Astrocyte (in vitro differentiated cells and primary cell): ENCODE measurements at regions not wholly inside any gene's neighbourhood (a gene's known extent, or its start where the extent isn't known, plus 50 kb on each side); places are given as distances from the start of the nearest gene placed in this dataset.
"Not testable (repeated sequence)": the region's sequence is repeated elsewhere in the genome, so short reads cannot be mapped to it uniquely, and the experiment has no call there.

Experiments
- DNase-seq: peaks from one replicate; pipeline ENCODE4 v3.0.0-alpha.2; 2010; ENCODE audit warnings: low read depth
- FAIRE-seq: peaks from 2 replicates; lab custom pipeline; 2011; peaks lifted over from hg19 to GRCh38; lab: Jason Lieb, UNC
- H2AFZ ChIP-seq: 2 replicates; pipeline ENCODE4 v1.6.0; 2012; ENCODE audit warnings: low read depth, low read length, inconsistent platforms
- H3K27ac ChIP-seq: 2 replicates; pipeline ENCODE4 v1.5.1; 2011; ENCODE audit warnings: low read depth, low read length, inconsistent platforms
- H3K27me3 ChIP-seq: 2 replicates; pipeline ENCODE4 v1.6.0; 2011; ENCODE audit warnings: low read length, inconsistent platforms; ENCODE audit not compliant: insufficient read depth
- H3K36me3 ChIP-seq: 2 replicates; pipeline ENCODE4 v1.5.1; 2011; ENCODE audit warnings: low read length, inconsistent platforms; ENCODE audit not compliant: insufficient read depth
- H3K4me1 ChIP-seq: 2 replicates; pipeline ENCODE4 v1.5.1; 2011; ENCODE audit warnings: low read length, inconsistent platforms; ENCODE audit not compliant: insufficient read depth
- H3K4me2 ChIP-seq: 2 replicates; pipeline ENCODE4 v1.6.0; 2012; ENCODE audit warnings: low read length, inconsistent platforms
- H3K4me3 ChIP-seq: 2 replicates; pipeline ENCODE4 v1.5.1; 2011; ENCODE audit warnings: low read depth, mild to moderate bottlenecking, low read length, inconsistent platforms; ENCODE audit not compliant: insufficient read depth
- H3K79me2 ChIP-seq: 2 replicates; pipeline ENCODE4 v1.6.0; 2012; ENCODE audit warnings: mild to moderate bottlenecking, low read length, inconsistent platforms; ENCODE audit not compliant: insufficient read depth
- H3K9ac ChIP-seq: 2 replicates; pipeline ENCODE4 v1.6.0; 2012; ENCODE audit warnings: mild to moderate bottlenecking, low read length, inconsistent platforms
- H3K9me3 ChIP-seq: 2 replicates; pipeline ENCODE4 v1.5.1; 2012; ENCODE audit warnings: low read depth, mild to moderate bottlenecking, low read length, inconsistent platforms; ENCODE audit not compliant: insufficient read depth
- H4K20me1 ChIP-seq: 2 replicates; pipeline ENCODE4 v1.6.0; 2012; ENCODE audit warnings: low read length, inconsistent platforms; ENCODE audit not compliant: insufficient read depth
- H3K27ac Mint-ChIP-seq: one replicate; pipeline ENCODE4 v1.8.0; 2021; ENCODE audit warnings: mild to moderate bottlenecking, mixed read lengths; ENCODE audit not compliant: unreplicated experiment
- H3K27me3 Mint-ChIP-seq: one replicate; pipeline ENCODE4 v1.8.0; 2021; ENCODE audit warnings: low read depth, mixed read lengths; ENCODE audit not compliant: unreplicated experiment
- H3K36me3 Mint-ChIP-seq: one replicate; pipeline ENCODE4 v1.8.0; 2021; ENCODE audit warnings: low read depth, mixed read lengths; ENCODE audit not compliant: unreplicated experiment
- H3K4me1 Mint-ChIP-seq: one replicate; pipeline ENCODE4 v1.8.0; 2021; ENCODE audit warnings: low read depth, mixed read lengths; ENCODE audit not compliant: unreplicated experiment
- H3K4me3 Mint-ChIP-seq: one replicate; pipeline ENCODE4 v1.8.0; 2021; ENCODE audit warnings: mild to moderate bottlenecking, moderate library complexity, mixed read lengths; ENCODE audit not compliant: unreplicated experiment
- H3K9me3 Mint-ChIP-seq: one replicate; pipeline ENCODE4 v1.8.0; 2021; ENCODE audit warnings: mild to moderate bottlenecking, mixed read lengths; ENCODE audit not compliant: unreplicated experiment
- CTCF ChIP-seq: IDR thresholded peaks from 2 replicates; pipeline ENCODE4 v1.5.1; 2011; ENCODE audit warnings: low read depth, mild to moderate bottlenecking, inconsistent platforms, low read length, moderate library complexity; ENCODE audit not compliant: insufficient read depth
- EZH2 ChIP-seq: IDR thresholded peaks from 2 replicates; pipeline ENCODE4 v1.6.1; 2012; ENCODE audit warnings: mild to moderate bottlenecking, low read length, inconsistent platforms; ENCODE audit not compliant: insufficient read depth

DNA sequence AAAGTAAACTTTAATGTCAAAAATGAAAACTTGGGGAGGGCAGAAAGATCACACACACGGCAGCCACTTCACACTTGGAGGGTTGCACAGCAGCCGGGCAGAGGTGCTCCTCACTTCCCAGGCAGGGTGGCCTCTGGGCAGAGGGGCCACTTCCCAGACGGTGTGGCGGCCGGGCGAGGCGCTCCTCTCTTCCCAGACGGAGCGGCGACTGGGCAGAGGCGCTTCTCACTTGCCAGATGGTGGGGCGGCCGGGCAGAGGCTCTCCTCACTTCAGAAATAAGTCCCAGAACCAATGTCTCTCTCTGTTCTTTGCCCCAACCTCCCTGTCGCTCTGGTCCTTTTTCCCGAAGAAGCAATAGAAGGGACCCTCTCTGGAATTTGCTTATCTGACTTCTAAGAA, 65.7 kb upstream of the LRPPRC start:
- H3K27ac Mint-ChIP-seq, result no peak overlapping the region
- Histone ChIP-seq H3K27ac (no peak overlapping the region), H3K4me1 (no peaks in the 10 kb centered on the region), H2AFZ (no peak overlapping the region), H4K20me1 (no peaks in the 10 kb centered on the region), H3K36me3 (no peaks in the 10 kb centered on the region), H3K27me3 (no peaks in the 10 kb centered on the region), H3K4me3 (no peak overlapping the region), H3K9me3 (no peaks in the 10 kb centered on the region), H3K79me2 (no peaks in the 10 kb centered on the region), H3K9ac (no peak overlapping the region), H3K4me2 (no peak overlapping the region)
- FAIRE-seq, result no peak
- H3K4me1 Mint-ChIP-seq, result no peaks in the 10 kb centered on the region
- H3K27me3 Mint-ChIP-seq, result peaks cover 2% of the 10 kb centered on the region
- TF ChIP-seq CTCF (no peak), EZH2 (no peak)
- no peak for DNase-seq
- peaks cover 2% of the 10 kb centered on the region for H3K36me3 Mint-ChIP-seq
- H3K4me3 Mint-ChIP-seq, result no peak overlapping the region
- peaks cover 11% of the 10 kb centered on the region for H3K9me3 Mint-ChIP-seq

- Mint-ChIP-seq H3K27ac (no peak overlapping the region), H3K9me3 (peaks cover 11% of the 10 kb centered on the region), H3K4me1 (no peaks in the 10 kb centered on the region), H3K4me3 (no peak overlapping the region), H3K36me3 (peaks cover 2% of the 10 kb centered on the region), H3K27me3 (peaks cover 2% of the 10 kb centered on the region)
- no peak overlapping the region for H3K4me2 ChIP-seq
- H4K20me1 ChIP-seq, result no peaks in the 10 kb centered on the region
- no peak overlapping the region for H3K4me3 ChIP-seq
- FAIRE-seq (no peak), DNase-seq (no peak)
- H3K36me3 ChIP-seq, result no peaks in the 10 kb centered on the region
- H3K9ac ChIP-seq, result no peak overlapping the region
- TF ChIP-seq EZH2 (no peak), CTCF (no peak)
- H2AFZ ChIP-seq, result no peak overlapping the region
- no peak overlapping the region for H3K27ac ChIP-seq
- H3K27me3 ChIP-seq, result no peaks in the 10 kb centered on the region
- H3K9me3 ChIP-seq, result no peaks in the 10 kb centered on the region
- H3K4me1 ChIP-seq, result no peaks in the 10 kb centered on the region
- H3K79me2 ChIP-seq, result no peaks in the 10 kb centered on the region
These were observed 66.1 kb upstream of the LRPPRC start for GRCh38 chr2:44061876-44062275.

- no peak for TF ChIP-seq CTCF
- no peak for TF ChIP-seq EZH2
- Histone ChIP-seq H3K79me2 (no peaks in the 10 kb centered on the region), H4K20me1 (no peaks in the 10 kb centered on the region), H3K27ac (no peak overlapping the region), H3K27me3 (no peaks in the 10 kb centered on the region), H3K9me3 (no peaks in the 10 kb centered on the region), H3K4me3 (no peak overlapping the region), H3K36me3 (no peaks in the 10 kb centered on the region), H2AFZ (no peak overlapping the region), H3K4me2 (no peak overlapping the region), H3K9ac (no peak overlapping the region), H3K4me1 (no peaks in the 10 kb centered on the region)
- Mint-ChIP-seq H3K9me3 (peaks cover 11% of the 10 kb centered on the region), H3K4me1 (no peaks in the 10 kb centered on the region), H3K27ac (no peak overlapping the region), H3K27me3 (peaks cover 2% of the 10 kb centered on the region), H3K4me3 (no peak overlapping the region), H3K36me3 (peaks cover 2% of the 10 kb centered on the region)
- FAIRE-seq (no peak), DNase-seq (no peak)
These were observed 67.2 kb upstream of the LRPPRC start for GRCh38 chr2:44063033-44063432.

GRCh38 chr2:44064281-44064680, 68.5 kb upstream of the LRPPRC start:
- H3K27ac Mint-ChIP-seq, H3K27ac ChIP-seq, DNase-seq, H2AFZ ChIP-seq, H3K27me3 ChIP-seq, H3K9me3 ChIP-seq, H3K79me2 ChIP-seq, H3K4me1 Mint-ChIP-seq, H4K20me1 ChIP-seq, H3K36me3 Mint-ChIP-seq, FAIRE-seq, H3K4me2 ChIP-seq, H3K4me1 ChIP-seq, H3K27me3 Mint-ChIP-seq, H3K9ac ChIP-seq, H3K36me3 ChIP-seq, H3K4me3 ChIP-seq, H3K4me3 Mint-ChIP-seq: not testable (repeated sequence)
- H3K9me3 Mint-ChIP-seq, result peaks cover 11% of the 10 kb centered on the region
